OCI-M2 (cell line): ENCODE measurements at regions not wholly inside any gene's neighbourhood (a gene's known extent, or its start where the extent isn't known, plus 50 kb on each side); places are given as distances from the start of the nearest gene placed in this dataset.
"Not testable (repeated sequence)": the region's sequence is repeated elsewhere in the genome, so short reads cannot be mapped to it uniquely, and the experiment has no call there.

Experiments used
- DNase-seq: peaks from one replicate; lab custom pipeline; 2025; ENCODE audit not compliant: unreplicated experiment; lab: John Stamatoyannopoulos, UW

GRCh38 chr6:105557291-105557690, 154.4 kb upstream of the PREP start:
- DNase-seq = no peak

GRCh38 chr6:105553171-105553570, 150.3 kb upstream of the PREP start:
- DNase-seq = no peak

- no peak for DNase-seq
These were observed 148.2 kb upstream of the PREP start for GRCh38 chr6:105550955-105551620.

- no peak for DNase-seq
These were observed 143.9 kb upstream of the PREP start for GRCh38 chr6:105546754-105547153.

- no peak for DNase-seq
These were observed 143.3 kb upstream of the PREP start for GRCh38 chr6:105545947-105546731.

GRCh38 chr6:105545228-105545920, 142.5 kb upstream of the PREP start:
- DNase-seq = no peak

GRCh38 chr6:105539911-105540310, 137.0 kb upstream of the PREP start:
- no peak for DNase-seq

GRCh38 chr6:105537981-105538578, 135.2 kb upstream of the PREP start:
- no peak for DNase-seq

- DNase-seq = no peak
These were observed 134.1 kb upstream of the PREP start for GRCh38 chr6:105536961-105537360.

GRCh38 chr6:105533301-105533700, 130.4 kb upstream of the PREP start:
- no peak for DNase-seq

- DNase-seq = no peak
These were observed 123.5 kb upstream of the PREP start for GRCh38 chr6:105526225-105526872.

- no peak for DNase-seq
These were observed 119.9 kb upstream of the PREP start for GRCh38 chr6:105522626-105523322.

- no peak for DNase-seq
These were observed 117.1 kb upstream of the PREP start for GRCh38 chr6:105519954-105520353.

- DNase-seq = not testable (repeated sequence)
These were observed 116.1 kb upstream of the PREP start for GRCh38 chr6:105518993-105519392.

GRCh38 chr6:105515054-105515453, 112.2 kb upstream of the PREP start:
- no peak for DNase-seq

- DNase-seq = no peak
These were observed 111.4 kb upstream of the PREP start for GRCh38 chr6:105514306-105514705.

- no peak for DNase-seq
These were observed 108.8 kb upstream of the PREP start for GRCh38 chr6:105511639-105512038.

GRCh38 chr6:105510746-105511145, 107.9 kb upstream of the PREP start:
- no peak for DNase-seq

GRCh38 chr6:105509506-105510331, 106.8 kb upstream of the PREP start:
- DNase-seq = no peak

- no peak for DNase-seq
These were observed 104.9 kb upstream of the PREP start for GRCh38 chr6:105507811-105508210.
